ENCODE measurements at regions not wholly inside any gene's neighbourhood (a gene's known extent, or its start where the extent isn't known, plus 50 kb on each side); places are given as distances from the start of the nearest gene placed in this dataset.

DNA sequence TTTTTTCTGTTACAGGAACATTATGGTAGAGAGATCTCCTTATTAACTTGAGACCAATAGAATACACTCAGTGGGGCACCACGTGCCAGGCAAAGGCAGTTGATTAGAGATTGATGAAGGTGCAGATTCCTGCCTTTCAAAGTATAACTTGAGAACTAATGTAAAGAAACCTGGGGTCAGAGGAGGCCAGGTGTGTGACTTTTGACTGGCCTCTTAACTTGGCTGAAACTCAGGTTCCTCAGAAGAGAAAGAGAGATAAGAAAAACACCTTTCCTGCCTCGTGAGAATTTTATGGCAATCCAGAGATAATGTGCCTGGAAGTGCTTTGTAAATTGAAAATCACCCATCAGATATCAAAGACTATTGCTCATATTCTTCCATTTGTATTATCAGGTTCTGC lies 110.7 kb upstream of the GZMB start:
- no peak for DNase-seq
- H3K27me3 ChIP-seq (ENCODE audit: low read depth): no peaks in the 10 kb centered on the region
- H3K4me3 ChIP-seq: no peak overlapping the region
- intact Hi-C loops (cut with micrococcal nuclease): no loop called here
- H3K27ac ChIP-seq (replicated peaks): no peak overlapping the region
- TF ChIP-seq, protein P1, sequence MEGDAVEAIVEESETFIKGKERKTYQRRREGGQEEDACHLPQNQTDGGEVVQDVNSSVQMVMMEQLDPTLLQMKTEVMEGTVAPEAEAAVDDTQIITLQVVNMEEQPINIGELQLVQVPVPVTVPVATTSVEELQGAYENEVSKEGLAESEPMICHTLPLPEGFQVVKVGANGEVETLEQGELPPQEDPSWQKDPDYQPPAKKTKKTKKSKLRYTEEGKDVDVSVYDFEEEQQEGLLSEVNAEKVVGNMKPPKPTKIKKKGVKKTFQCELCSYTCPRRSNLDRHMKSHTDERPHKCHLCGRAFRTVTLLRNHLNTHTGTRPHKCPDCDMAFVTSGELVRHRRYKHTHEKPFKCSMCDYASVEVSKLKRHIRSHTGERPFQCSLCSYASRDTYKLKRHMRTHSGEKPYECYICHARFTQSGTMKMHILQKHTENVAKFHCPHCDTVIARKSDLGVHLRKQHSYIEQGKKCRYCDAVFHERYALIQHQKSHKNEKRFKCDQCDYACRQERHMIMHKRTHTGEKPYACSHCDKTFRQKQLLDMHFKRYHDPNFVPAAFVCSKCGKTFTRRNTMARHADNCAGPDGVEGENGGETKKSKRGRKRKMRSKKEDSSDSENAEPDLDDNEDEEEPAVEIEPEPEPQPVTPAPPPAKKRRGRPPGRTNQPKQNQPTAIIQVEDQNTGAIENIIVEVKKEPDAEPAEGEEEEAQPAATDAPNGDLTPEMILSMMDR (IDR thresholded peaks at IDR 0.05; ENCODE audit: borderline replicate concordance): no peak
- no peaks in the 10 kb centered on the region for H3K36me3 ChIP-seq
- H3K4me1 ChIP-seq: no peaks in the 10 kb centered on the region
- peaks cover 16% of the 10 kb centered on the region for H3K9me3 ChIP-seq (replicated peaks)

DNA sequence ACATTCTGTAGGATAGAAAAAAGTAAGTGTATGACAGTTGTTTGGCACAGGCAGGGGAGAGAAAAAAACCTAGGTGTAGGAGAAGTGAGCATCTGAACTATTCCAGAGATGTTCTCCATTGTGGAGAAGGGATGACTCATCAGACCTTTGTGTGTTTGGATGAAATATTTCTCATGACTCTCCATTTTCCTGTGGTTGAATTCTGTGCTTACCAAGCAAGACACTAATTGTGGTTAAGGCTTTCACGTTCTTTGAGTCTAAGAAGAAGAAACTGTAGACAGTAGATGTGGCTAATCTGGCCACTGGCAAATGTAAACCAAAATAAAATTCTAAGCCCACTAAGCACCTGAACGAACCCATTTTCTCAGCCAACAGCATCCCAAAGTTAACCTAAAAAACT lies 107.9 kb upstream of the GZMB start:
- Histone ChIP-seq H3K9me3 (replicated peaks) (no peaks in the 10 kb centered on the region), H3K27me3 (ENCODE audit: low read depth) (no peaks in the 10 kb centered on the region), H3K4me3 (no peak overlapping the region), H3K36me3 (no peaks in the 10 kb centered on the region), H3K4me1 (no peaks in the 10 kb centered on the region), H3K27ac (replicated peaks) (no peak overlapping the region)
- TF ChIP-seq, protein P1 (IDR thresholded peaks at IDR 0.05; ENCODE audit: borderline replicate concordance): no peak
- no peak for DNase-seq
- intact Hi-C loops (cut with micrococcal nuclease): no loop called here

DNA sequence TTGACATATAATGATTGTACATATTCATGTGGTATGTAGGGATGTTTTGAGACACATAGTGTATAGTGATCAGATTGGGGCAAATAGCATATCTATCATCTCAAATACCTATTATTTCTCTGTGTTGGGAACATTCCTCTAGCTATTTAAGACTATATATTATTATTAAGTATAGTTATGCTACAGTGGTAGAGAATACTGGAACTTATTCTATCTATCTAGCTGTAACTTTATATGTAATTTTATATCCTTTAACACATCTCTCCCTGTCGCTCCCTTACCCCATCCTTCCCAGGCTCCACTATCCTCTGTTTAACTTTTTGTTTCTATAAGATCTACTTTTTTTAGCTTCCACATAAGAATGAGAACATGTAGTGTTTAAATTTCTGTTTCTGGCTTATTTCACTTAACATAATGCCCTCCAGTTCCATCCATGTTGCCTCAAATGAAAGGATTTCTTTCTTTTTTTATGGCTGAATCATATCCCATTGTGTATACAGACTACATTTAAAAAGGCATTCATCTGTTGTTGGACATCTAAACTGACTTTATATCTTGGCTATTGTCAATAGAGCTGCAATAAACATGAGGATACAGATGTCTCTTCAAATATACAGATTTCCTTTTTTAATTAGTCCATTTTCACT lies 102.1 kb upstream of the GZMB start:
- intact Hi-C loops (cut with micrococcal nuclease): loop anchor here (5.0 to 10.0 kb wide), 2 partner anchors 309 to 416 kb away; no protein-coding TSS in a partner anchor
- no peak for DNase-seq
- H3K9me3 ChIP-seq (replicated peaks): no peaks in the 10 kb centered on the region

DNA sequence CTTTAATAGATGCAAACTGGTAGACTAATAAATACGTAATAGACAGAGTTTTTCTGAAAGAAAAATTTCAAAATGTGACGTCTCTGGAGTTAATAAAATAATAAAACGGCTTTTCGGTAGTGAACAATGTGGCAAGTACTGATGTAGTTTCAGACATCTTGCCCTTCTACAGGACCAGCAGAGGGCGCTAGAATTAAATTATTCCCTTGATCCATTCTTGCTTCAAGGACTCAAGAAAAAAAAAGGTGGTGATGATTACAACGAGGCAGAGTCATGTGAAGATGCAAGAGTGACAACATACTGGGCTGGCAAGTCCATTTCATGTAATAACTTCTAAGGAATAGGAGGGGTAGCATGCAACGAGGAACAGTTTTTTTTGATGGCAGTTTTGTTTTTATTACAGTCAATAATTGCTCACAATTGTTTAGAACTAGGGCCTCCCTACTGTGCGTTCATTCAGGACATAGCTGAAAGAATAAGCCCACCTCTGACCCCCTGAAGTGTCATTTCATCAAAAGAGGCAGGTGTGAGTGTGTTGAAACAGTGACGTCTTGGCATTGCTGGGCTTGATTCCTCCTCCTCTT lies 101.0 kb upstream of the GZMB start:
- intact Hi-C loops (cut with micrococcal nuclease): loop anchor here (5.0 to 10.0 kb wide), 2 partner anchors 310 to 417 kb away; no protein-coding TSS in a partner anchor
- no peak for DNase-seq
- TF ChIP-seq, protein P1 (IDR thresholded peaks at IDR 0.05; ENCODE audit: borderline replicate concordance): peak; percentile 86

More for the DNA sequence above, 102.1 kb upstream of the GZMB start:
- H3K4me1 ChIP-seq: peaks cover 3% of the 10 kb centered on the region
- TF ChIP-seq, protein P1 (IDR thresholded peaks at IDR 0.05; ENCODE audit: borderline replicate concordance): no peak
- H3K36me3 ChIP-seq: no peaks in the 10 kb centered on the region
- H3K27me3 ChIP-seq (ENCODE audit: low read depth): no peaks in the 10 kb centered on the region
- H3K4me3 ChIP-seq: no peak overlapping the region
- no peak overlapping the region for H3K27ac ChIP-seq (replicated peaks)

DNA sequence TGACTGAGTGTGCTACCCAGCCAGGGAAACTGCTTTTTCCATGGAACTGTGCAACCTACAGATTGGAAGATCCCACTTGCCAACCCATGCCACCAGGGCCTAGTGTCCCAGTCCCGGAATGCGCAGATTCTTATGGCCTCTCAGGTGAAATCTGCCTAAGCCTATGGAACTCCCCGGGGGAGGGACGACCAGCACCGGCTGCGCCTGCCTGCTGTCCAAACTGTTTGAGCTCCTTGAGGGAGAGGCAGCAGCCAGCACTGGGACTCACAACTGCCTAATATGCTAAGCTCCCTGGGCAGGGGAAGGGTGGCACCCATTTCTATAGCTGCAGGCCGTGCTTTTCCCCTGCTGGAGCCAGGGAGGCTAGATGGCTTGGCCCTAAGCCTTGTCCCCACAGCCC lies 92.5 kb upstream of the GZMB start:
- no peak overlapping the region for H3K27ac ChIP-seq (replicated peaks)
- H3K4me1 ChIP-seq: no peaks in the 10 kb centered on the region
- TF ChIP-seq, protein P1 (IDR thresholded peaks at IDR 0.05; ENCODE audit: borderline replicate concordance): no peak
- H3K9me3 ChIP-seq (replicated peaks): peaks cover 20% of the 10 kb centered on the region
- no peaks in the 10 kb centered on the region for H3K36me3 ChIP-seq
- DNase-seq: no peak
- intact Hi-C loops (cut with micrococcal nuclease): no loop called here
- peaks cover 35% of the 10 kb centered on the region for H3K27me3 ChIP-seq (ENCODE audit: low read depth)
- H3K4me3 ChIP-seq: no peak overlapping the region

More for the DNA sequence above, 101.0 kb upstream of the GZMB start:
- Histone ChIP-seq H3K4me3 (no peak overlapping the region), H3K36me3 (no peaks in the 10 kb centered on the region), H3K9me3 (replicated peaks) (peaks cover under 1% of the 10 kb centered on the region), H3K27me3 (ENCODE audit: low read depth) (no peaks in the 10 kb centered on the region), H3K27ac (replicated peaks) (no peak overlapping the region), H3K4me1 (peaks cover 3% of the 10 kb centered on the region)
